ENCODE measurements at regions not wholly inside any gene's neighbourhood (a gene's known extent, or its start where the extent isn't known, plus 50 kb on each side); places are given as distances from the start of the nearest gene placed in this dataset.

DNA sequence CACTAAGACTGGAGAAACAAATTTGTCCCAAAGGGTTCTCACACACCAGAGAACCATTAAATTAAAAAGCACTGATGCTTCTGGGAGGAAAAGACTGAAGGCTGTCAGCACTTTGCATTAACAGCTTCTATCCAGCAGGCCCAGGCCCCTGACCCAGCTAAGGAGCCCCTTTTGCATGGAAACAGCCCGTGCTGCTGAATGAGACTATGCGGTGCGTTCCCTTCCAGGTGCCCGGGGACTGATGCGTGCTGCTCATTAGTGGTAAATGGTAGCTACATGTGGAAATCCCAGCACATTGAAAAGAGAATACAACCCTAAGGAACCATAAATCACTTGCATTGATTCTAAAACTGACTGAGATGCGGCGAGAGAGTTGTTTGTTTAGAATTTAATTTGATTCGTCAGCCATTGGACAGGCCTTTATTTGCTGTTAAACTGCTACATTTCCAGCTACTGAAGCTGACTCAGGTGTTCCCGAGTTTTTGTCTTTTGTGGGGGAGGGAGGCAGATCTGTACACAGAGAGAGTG is 351.0 kb upstream of the SLC24A2 start:
- H3K4me3 Mint-ChIP-seq = no peak overlapping the region

DNA sequence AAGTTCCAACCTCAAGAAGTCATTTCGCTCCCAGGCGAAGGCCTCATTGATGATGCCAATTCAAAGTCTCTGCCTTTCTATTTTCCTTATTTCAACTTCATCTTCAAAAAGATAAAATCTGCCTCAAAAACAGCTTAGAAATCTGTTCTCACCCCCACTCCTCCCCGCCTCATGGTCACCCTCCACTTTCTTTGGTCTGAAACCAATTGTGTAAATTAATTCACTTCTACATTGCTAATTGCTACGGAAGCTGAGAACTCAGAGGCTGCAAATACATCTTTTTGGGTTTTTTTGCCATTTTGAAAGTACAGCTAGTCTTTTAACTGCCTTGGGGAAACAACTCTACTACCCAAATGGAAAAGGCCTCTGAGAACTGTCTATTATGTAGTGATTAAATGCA is 350.0 kb upstream of the SLC24A2 start:
- no peak overlapping the region for H3K27ac Mint-ChIP-seq
- no peaks in the 10 kb centered on the region for H3K9me3 Mint-ChIP-seq
- H3K27me3 Mint-ChIP-seq = peaks cover 8% of the 10 kb centered on the region
- H3K4me3 Mint-ChIP-seq = no peak overlapping the region
- H3K36me3 Mint-ChIP-seq (ENCODE audit: low read depth) = no peaks in the 10 kb centered on the region
- no peaks in the 10 kb centered on the region for H3K4me1 Mint-ChIP-seq (ENCODE audit: low read depth)

More for the DNA sequence above, 351.0 kb upstream of the SLC24A2 start:
- peaks cover 7% of the 10 kb centered on the region for H3K4me1 Mint-ChIP-seq (ENCODE audit: low read depth)
- no peak overlapping the region for H3K27ac Mint-ChIP-seq
- H3K36me3 Mint-ChIP-seq (ENCODE audit: low read depth) = no peaks in the 10 kb centered on the region
- no peaks in the 10 kb centered on the region for H3K9me3 Mint-ChIP-seq
- H3K27me3 Mint-ChIP-seq = peaks cover 15% of the 10 kb centered on the region

DNA sequence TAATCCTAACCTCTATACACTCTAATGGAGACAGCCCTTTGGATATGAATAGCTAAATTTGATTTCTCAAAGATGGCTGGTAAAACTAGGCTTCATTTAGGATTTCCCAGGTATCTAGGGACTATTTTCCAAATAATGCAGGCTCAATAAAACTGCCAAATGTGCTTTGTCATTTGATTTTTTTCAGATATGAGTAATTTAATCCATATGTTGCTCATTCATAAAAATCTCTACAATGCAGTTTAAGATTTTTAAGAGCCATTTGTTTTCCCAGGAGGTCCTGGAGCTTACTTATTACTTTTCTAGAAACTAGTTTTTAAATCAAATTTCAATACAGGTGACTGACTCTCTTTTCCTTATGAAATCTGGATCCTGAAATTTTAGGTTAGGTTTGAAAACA is 349.3 kb upstream of the SLC24A2 start:
- H3K27me3 Mint-ChIP-seq = peaks cover under 1% of the 10 kb centered on the region
- H3K4me3 Mint-ChIP-seq = no peak overlapping the region
- H3K27ac Mint-ChIP-seq = no peak overlapping the region
- no peaks in the 10 kb centered on the region for H3K4me1 Mint-ChIP-seq (ENCODE audit: low read depth)
- no peaks in the 10 kb centered on the region for H3K36me3 Mint-ChIP-seq (ENCODE audit: low read depth)
- H3K9me3 Mint-ChIP-seq = no peaks in the 10 kb centered on the region

DNA sequence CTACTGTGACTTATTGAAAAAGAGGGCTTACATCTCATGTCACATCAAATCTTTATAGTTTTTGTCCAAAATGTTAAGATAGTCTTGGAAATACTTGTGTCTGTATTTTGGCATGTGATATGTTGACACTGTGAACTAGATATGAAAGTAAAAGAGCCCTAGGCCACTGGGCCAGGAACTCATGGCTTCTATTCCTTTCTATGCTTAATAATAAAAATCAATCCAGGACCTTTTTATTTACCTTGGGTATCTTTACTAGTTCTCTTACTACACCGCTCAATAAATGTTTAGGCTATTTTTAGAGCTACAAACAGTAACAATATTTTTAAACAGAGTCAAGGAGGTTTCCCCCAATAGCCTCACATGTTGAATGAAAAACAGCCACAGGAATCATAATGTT is 348.6 kb upstream of the SLC24A2 start:
- no peak overlapping the region for H3K27ac Mint-ChIP-seq

DNA sequence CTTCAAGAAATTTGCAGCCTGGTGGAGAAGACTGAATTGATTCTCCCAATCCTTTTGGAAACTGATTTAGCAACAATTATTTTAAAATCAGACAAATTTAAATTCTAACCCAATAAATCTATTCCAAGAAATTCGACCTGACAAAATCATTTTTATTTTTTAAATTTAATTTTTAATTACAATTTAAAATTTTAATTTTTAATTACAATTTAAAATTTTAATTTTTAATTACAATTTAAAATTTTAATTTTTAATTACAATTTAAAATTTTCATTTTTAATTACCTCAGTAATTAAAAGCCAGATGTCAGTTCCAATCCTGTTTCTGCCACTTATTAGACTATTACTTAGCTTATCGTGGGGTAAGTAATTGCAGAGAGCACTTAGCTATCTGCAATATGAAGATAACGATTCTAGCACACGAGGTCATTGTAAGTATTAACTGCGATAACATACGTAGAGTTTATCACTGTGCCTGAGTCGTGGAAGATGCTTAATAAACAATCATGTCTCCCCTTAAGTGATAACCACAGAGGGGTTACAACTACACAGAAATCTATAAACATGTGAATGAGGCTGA is 346.4 kb upstream of the SLC24A2 start:
- H3K4me1 Mint-ChIP-seq (ENCODE audit: low read depth) = no peaks in the 10 kb centered on the region
- H3K36me3 Mint-ChIP-seq (ENCODE audit: low read depth) = no peaks in the 10 kb centered on the region
- H3K27me3 Mint-ChIP-seq = no peaks in the 10 kb centered on the region
- no peak overlapping the region for H3K4me3 Mint-ChIP-seq
- H3K27ac Mint-ChIP-seq = no peak overlapping the region
- no peaks in the 10 kb centered on the region for H3K9me3 Mint-ChIP-seq

More for the DNA sequence above, 348.6 kb upstream of the SLC24A2 start:
- H3K9me3 Mint-ChIP-seq = no peaks in the 10 kb centered on the region
- no peaks in the 10 kb centered on the region for H3K27me3 Mint-ChIP-seq
- no peak overlapping the region for H3K4me3 Mint-ChIP-seq
- no peaks in the 10 kb centered on the region for H3K36me3 Mint-ChIP-seq (ENCODE audit: low read depth)
- no peaks in the 10 kb centered on the region for H3K4me1 Mint-ChIP-seq (ENCODE audit: low read depth)

DNA sequence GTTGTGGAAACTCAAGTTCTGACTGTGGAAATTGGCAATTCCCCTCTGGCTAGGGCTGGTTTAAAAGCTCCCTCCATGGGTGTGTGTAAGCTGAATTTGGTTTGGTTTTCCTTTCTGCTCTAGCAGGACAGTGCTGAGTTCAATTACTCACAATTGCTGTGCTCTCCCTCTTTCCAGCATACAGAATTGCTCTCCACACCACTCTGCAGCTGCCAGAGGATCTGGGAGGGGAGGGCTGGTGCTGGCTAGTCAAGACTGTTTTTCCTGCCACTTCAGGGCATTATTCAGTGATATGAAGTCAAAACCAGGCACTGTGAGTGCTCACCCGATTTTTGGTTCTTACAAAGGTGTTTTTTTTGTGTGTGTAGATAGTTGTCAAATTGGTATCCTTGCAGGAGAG is 336.9 kb upstream of the SLC24A2 start:
- no peaks in the 10 kb centered on the region for H3K27me3 Mint-ChIP-seq
- no peaks in the 10 kb centered on the region for H3K9me3 Mint-ChIP-seq
- H3K36me3 Mint-ChIP-seq (ENCODE audit: low read depth) = no peaks in the 10 kb centered on the region
- no peaks in the 10 kb centered on the region for H3K4me1 Mint-ChIP-seq (ENCODE audit: low read depth)
- H3K27ac Mint-ChIP-seq = no peak overlapping the region
- no peak overlapping the region for H3K4me3 Mint-ChIP-seq

DNA sequence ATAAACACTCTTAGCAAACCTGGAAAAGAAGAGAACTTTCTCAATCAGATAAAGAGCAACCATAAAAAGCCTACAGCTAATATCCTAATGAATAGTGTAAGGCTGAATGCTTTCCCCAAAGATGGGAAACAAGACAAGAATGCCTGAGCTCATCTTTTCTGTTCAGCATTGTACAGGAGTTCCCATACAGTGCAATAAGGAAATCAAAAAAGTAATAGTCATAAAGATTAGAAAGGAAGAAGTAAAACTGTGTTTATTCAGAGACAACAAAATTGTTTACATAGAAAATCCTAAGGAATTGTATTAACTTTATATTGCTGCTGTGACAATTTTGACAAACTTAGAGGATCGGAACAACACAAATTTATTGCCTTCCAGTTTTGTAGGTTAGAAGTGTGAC is 330.7 kb upstream of the SLC24A2 start:
- no peaks in the 10 kb centered on the region for H3K4me1 Mint-ChIP-seq (ENCODE audit: low read depth)
- peaks cover 16% of the 10 kb centered on the region for H3K9me3 Mint-ChIP-seq
- no peak overlapping the region for H3K4me3 Mint-ChIP-seq
- no peak overlapping the region for H3K27ac Mint-ChIP-seq
- no peaks in the 10 kb centered on the region for H3K27me3 Mint-ChIP-seq
- no peaks in the 10 kb centered on the region for H3K36me3 Mint-ChIP-seq (ENCODE audit: low read depth)

DNA sequence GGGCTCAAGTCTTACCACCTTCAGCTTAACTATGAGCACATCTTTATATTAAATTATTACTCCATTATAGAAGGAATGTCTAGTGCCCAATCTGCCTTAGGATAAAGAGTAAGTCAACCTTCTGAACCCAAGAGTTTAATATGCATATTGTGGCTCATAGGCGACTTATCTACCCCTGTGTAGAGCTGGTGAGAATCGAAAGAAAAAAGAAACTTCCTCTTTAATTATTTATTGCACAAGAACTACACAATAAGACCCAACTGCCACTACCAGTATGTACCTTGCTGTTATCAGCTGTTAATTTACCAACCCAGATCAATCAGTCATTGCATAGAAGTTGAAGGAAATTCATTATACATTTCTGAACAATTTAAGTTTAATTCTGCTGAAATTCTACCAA is 329.1 kb upstream of the SLC24A2 start:
- H3K27me3 Mint-ChIP-seq = no peaks in the 10 kb centered on the region
- no peaks in the 10 kb centered on the region for H3K36me3 Mint-ChIP-seq (ENCODE audit: low read depth)
- H3K9me3 Mint-ChIP-seq = peaks cover 22% of the 10 kb centered on the region
- H3K4me3 Mint-ChIP-seq = no peak overlapping the region
- no peak overlapping the region for H3K27ac Mint-ChIP-seq
- no peaks in the 10 kb centered on the region for H3K4me1 Mint-ChIP-seq (ENCODE audit: low read depth)

DNA sequence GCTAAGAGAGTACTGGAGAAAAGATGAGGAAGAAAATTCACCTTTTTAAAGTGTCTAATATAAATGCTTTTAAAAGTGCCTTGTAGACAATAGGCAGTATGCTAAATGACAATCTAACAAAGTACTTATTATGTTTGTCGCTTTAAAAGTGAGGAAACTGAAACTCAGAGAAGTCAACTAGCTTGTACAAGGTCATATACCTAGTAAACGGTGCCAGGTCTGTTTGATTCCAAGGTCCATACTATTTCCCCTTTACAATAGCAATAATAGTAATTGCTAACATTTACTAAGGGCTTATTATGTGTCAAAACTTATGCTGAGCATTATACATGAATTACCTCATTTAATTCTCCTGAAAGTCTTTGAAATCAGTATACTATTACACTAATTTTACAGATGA is 328.6 kb upstream of the SLC24A2 start:
- Mint-ChIP-seq H3K27ac (no peak overlapping the region), H3K9me3 (peaks cover 22% of the 10 kb centered on the region), H3K36me3 (ENCODE audit: low read depth) (no peaks in the 10 kb centered on the region)

DNA sequence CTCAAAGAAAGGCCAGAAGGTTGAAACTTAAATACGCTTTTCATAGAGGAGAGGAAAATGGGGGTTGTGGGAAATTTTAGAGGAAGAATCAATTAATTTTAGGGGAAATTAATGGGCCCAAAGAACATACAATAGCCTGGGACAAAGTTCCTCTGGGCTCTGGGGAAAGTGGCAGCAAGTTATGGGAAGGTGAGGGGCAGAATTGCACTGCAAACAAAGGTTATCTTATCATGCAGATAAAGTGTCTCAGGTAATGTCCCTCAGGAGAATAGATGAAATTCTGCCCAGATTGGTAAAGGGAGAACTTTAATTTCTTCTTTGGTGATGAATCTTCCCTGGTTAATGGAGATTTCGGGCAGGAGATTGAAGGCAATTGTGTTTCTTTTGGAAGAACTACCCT is 326.1 kb upstream of the SLC24A2 start:
- peaks cover 22% of the 10 kb centered on the region for H3K9me3 Mint-ChIP-seq
- no peak overlapping the region for H3K27ac Mint-ChIP-seq
- no peaks in the 10 kb centered on the region for H3K4me1 Mint-ChIP-seq (ENCODE audit: low read depth)
- no peaks in the 10 kb centered on the region for H3K36me3 Mint-ChIP-seq (ENCODE audit: low read depth)
- no peaks in the 10 kb centered on the region for H3K27me3 Mint-ChIP-seq
- no peak overlapping the region for H3K4me3 Mint-ChIP-seq

More for the DNA sequence above, 328.6 kb upstream of the SLC24A2 start:
- H3K4me3 Mint-ChIP-seq = no peak overlapping the region
- no peaks in the 10 kb centered on the region for H3K4me1 Mint-ChIP-seq (ENCODE audit: low read depth)
- H3K27me3 Mint-ChIP-seq = no peaks in the 10 kb centered on the region

DNA sequence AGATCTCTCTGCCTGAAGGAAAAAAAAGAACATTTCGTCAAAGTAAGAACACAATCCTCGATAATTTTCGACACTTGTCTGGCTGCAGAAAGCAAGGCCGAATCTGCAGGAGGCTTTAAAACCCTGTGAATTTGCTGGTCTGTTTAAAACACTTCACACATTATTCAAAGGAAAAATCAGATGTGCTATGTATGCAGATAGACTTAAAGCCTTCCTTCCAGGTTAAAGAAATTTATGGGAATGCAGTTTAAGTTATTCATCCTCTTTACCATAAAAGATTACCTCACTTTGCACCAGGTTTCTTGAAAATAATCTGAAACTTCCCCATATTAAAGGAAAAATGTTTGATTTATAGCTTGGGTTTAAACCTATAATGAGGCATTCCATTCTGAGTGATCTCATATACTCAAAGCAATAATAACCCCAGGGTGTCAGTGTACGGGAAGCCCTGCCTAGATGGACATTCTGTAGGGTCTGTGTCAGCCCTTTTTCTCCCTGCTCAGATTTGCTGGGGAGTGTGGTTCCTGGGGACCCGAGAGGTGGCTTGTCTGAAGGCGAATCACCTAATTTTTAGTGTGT is 323.5 kb upstream of the SLC24A2 start:
- no peak overlapping the region for H3K4me3 Mint-ChIP-seq
- H3K27ac Mint-ChIP-seq = no peak overlapping the region
- H3K9me3 Mint-ChIP-seq = peaks cover 22% of the 10 kb centered on the region
- no peaks in the 10 kb centered on the region for H3K36me3 Mint-ChIP-seq (ENCODE audit: low read depth)
- H3K4me1 Mint-ChIP-seq (ENCODE audit: low read depth) = no peaks in the 10 kb centered on the region
- no peaks in the 10 kb centered on the region for H3K27me3 Mint-ChIP-seq

DNA sequence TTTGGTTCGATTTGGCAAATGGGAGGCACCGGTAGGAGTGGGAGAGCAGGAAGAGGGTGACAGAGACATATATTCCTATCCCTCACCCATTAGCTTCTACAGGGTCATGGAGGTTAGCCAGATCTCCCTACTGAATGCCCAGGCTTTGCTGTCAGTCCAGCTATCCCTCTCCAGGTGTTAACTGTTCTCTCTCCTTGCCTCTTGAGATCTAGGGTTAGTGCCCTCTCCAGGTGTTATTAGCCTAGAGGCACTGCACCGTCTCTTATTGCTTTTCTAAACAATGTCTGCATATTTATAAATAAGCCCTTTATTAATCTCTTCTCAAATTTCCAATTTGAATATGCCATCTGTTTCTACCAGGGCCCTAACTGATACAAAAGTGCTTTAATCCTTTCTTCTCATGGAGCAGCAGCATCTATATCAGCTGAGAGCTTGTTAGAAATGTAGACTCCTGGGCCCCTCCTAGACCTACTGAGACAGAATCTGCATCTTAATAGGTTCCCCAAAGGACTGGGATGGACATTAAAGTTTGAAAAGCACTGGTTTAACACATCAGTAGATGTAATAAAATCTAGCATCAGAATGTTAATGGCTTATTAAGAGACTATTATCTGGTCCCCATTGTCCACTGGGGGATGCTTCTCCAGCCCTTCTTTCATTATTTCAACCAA is 322.5 kb upstream of the SLC24A2 start:
- no peak overlapping the region for H3K27ac Mint-ChIP-seq
- no peaks in the 10 kb centered on the region for H3K27me3 Mint-ChIP-seq

DNA sequence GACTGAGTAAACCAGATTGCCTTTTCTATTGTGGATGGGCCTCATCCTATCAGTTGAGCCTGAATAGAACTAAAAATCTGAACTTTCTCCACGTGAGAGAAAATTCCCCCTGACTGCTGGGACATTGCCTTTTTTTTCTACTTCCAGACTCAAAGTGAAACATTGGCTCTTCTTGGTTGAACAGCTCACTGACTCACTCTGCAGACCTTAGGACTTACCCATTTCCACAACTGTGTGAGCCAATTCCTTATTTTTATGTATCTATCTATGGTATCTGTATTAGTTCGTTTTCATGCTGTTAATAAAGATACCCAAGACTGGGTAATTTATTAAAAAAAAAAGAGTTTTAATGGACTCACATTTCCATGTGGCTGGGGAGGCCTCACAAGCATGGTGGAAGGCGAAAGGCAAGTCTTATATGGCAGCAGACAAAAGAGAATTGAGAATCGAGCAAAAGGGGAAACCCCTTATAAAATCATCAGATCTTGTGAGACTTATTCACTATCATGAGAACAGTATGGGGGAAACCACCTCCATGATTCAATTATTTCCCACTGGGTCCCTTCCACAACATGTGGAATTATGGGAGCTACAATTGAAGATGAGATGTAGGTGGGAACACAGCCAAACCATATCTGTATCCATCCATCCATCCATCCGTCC is 306.7 kb upstream of the SLC24A2 start:
- H3K4me3 Mint-ChIP-seq = no peak overlapping the region
- H3K27ac Mint-ChIP-seq = no peak overlapping the region
- peaks cover 32% of the 10 kb centered on the region for H3K9me3 Mint-ChIP-seq
- H3K36me3 Mint-ChIP-seq (ENCODE audit: low read depth) = peaks cover 4% of the 10 kb centered on the region
- no peaks in the 10 kb centered on the region for H3K27me3 Mint-ChIP-seq
- peaks cover 6% of the 10 kb centered on the region for H3K4me1 Mint-ChIP-seq (ENCODE audit: low read depth)

More for the DNA sequence above, 322.5 kb upstream of the SLC24A2 start:
- Mint-ChIP-seq H3K4me3 (no peak overlapping the region), H3K4me1 (ENCODE audit: low read depth) (no peaks in the 10 kb centered on the region), H3K9me3 (peaks cover 18% of the 10 kb centered on the region), H3K36me3 (ENCODE audit: low read depth) (no peaks in the 10 kb centered on the region)

DNA sequence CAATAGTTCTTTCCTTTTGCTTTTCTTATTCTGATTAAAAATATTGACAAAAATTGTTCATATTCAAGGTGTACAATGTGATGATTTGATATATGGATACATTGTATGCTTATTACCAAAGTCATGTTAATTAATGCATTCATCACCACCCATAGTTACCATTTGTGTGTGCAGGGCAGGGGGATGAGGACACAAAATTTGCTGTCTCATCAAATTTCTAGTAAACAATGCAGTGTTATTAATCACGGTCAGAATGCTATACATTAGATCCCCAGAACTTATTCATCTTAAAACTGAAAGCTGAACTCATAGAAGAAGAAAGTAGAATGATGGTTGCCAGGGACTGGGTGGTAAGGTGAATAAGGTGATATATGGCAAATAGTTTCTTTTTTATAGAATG is 303.7 kb upstream of the SLC24A2 start:
- H3K36me3 Mint-ChIP-seq (ENCODE audit: low read depth) = peaks cover 4% of the 10 kb centered on the region
- no peak overlapping the region for H3K27ac Mint-ChIP-seq
- peaks cover 6% of the 10 kb centered on the region for H3K4me1 Mint-ChIP-seq (ENCODE audit: low read depth)
- no peaks in the 10 kb centered on the region for H3K27me3 Mint-ChIP-seq
- H3K9me3 Mint-ChIP-seq = peaks cover 35% of the 10 kb centered on the region
- no peak overlapping the region for H3K4me3 Mint-ChIP-seq

DNA sequence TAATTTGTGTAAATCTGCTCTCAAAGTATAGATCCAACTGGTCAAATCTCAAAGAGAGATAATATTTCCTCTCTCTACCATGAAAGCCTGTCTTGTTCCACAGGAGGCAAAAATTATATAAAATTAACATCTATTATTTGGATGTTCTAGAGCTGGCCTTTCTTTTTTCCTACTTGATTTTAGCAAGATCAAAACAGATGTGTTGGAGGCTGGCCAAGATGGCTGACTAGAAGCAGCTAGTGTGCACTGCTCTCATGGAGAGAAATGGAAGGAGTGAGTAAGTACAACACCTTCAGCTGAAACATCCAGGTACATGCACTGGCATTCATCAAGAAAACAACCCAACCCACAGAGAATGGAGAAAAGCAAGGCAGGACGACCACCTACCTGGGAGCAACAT is 298.6 kb upstream of the SLC24A2 start:
- H3K9me3 Mint-ChIP-seq = peaks cover 18% of the 10 kb centered on the region
- no peaks in the 10 kb centered on the region for H3K27me3 Mint-ChIP-seq
- H3K36me3 Mint-ChIP-seq (ENCODE audit: low read depth) = peaks cover 4% of the 10 kb centered on the region
- no peaks in the 10 kb centered on the region for H3K4me1 Mint-ChIP-seq (ENCODE audit: low read depth)
- no peak overlapping the region for H3K4me3 Mint-ChIP-seq
- H3K27ac Mint-ChIP-seq = no peak overlapping the region

Measured in stimulated activated naive CD8-positive, alpha-beta T cell treated with anti-CD3 and anti-CD28 coated beads, Interleukin-15, Interleukin-2, amounts not matched to agents 100 ng/mL and 50 ng/mL, for 24 hours (primary cell).